Mucosa of stomach (tissue), 1 donor: ENCODE measurements at regions not wholly inside any gene's neighbourhood (a gene's known extent, or its start where the extent isn't known, plus 50 kb on each side); places are given as distances from the start of the nearest gene placed in this dataset.

Experiments
- H3K27me3 ChIP-seq: one replicate; pipeline ENCODE4 v1.7.0; 2013; ENCODE audit warnings: mild to moderate bottlenecking, low read length; ENCODE audit not compliant: control insufficient read depth, insufficient read depth
- H3K36me3 ChIP-seq: one replicate; pipeline ENCODE4 v1.7.0; 2013; ENCODE audit warnings: low read length; ENCODE audit not compliant: control insufficient read depth, insufficient read depth
- H3K4me1 ChIP-seq: one replicate; pipeline ENCODE4 v1.7.0; 2013; ENCODE audit warnings: mild to moderate bottlenecking, low read length; ENCODE audit not compliant: control insufficient read depth, insufficient read depth
- H3K4me3 ChIP-seq: one replicate; pipeline ENCODE4 v1.7.0; 2013; ENCODE audit warnings: low read length
- H3K9ac ChIP-seq: one replicate; pipeline ENCODE4 v1.7.0; 2013; ENCODE audit warnings: mild to moderate bottlenecking, low read length, moderate library complexity
- H3K9me3 ChIP-seq: one replicate; pipeline ENCODE4 v1.7.0; 2013; ENCODE audit warnings: mild to moderate bottlenecking, low read length, moderate library complexity; ENCODE audit not compliant: control insufficient read depth
- donor health status: Pancreatic carcinoma.

DNA sequence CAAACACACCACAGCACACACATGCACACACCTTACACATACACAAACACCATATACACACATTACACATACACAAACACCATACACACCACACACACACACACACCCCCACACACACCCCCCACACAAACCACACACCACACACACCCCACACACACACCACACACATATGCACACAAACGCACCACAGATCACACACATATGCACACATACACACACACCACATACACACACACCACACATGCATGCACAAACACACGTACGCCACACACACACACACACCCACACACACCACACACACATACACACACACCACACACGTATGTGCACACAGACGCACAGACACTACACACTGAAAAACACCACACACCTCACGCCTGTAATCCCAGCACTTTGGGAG, 166.0 kb downstream of the AHSP start:
- H3K9ac ChIP-seq, result no peak overlapping the region
- no peaks in the 10 kb centered on the region for H3K36me3 ChIP-seq
- H3K4me3 ChIP-seq, result no peak overlapping the region
- H3K9me3 ChIP-seq, result no peaks in the 10 kb centered on the region
- H3K27me3 ChIP-seq, result no peaks in the 10 kb centered on the region
- H3K4me1 ChIP-seq, result no peaks in the 10 kb centered on the region

DNA sequence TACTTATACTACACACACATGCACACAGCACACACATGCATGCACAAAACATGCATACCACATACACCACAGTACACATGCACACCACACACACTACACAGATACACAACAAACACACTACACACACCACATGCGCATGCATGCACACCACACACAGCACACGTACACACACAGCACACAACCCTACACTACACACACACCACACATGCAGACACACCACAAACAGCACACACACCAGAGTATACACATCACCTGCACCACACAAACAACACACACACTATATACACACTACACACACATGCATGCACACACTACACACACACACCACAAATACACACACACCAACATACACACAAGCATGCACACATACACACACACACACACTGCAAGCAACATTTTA, 166.8 kb downstream of the AHSP start:
- Histone ChIP-seq H3K9ac (no peak overlapping the region), H3K4me3 (no peak overlapping the region)

DNA sequence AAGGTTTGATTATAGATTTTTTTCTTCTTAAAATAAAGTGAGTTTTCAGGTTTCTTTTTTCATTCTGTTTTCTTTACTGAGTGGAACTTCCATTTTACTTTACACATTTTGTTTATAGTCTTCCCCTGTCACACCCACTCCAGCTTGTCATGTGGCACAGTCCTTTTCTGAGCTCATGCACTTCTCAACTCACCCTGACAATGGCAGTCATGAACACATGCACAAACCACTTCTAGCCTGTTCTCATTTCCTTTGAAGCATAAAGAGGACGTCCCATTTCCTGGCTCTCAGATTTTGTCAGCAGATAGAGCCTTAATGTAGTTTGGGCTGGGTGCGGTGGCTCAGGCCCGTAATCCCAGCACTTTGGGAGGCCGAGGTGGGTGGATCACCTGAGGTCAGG, 168.0 kb downstream of the AHSP start:
- no peaks in the 10 kb centered on the region for H3K27me3 ChIP-seq
- H3K4me1 ChIP-seq, result no peaks in the 10 kb centered on the region
- H3K9ac ChIP-seq, result no peak overlapping the region
- H3K9me3 ChIP-seq, result no peaks in the 10 kb centered on the region
- no peak overlapping the region for H3K4me3 ChIP-seq
- H3K36me3 ChIP-seq, result no peaks in the 10 kb centered on the region

More for the DNA sequence above, 166.8 kb downstream of the AHSP start:
- Histone ChIP-seq H3K4me1 (no peaks in the 10 kb centered on the region), H3K27me3 (no peaks in the 10 kb centered on the region), H3K9me3 (no peaks in the 10 kb centered on the region), H3K36me3 (no peaks in the 10 kb centered on the region)

DNA sequence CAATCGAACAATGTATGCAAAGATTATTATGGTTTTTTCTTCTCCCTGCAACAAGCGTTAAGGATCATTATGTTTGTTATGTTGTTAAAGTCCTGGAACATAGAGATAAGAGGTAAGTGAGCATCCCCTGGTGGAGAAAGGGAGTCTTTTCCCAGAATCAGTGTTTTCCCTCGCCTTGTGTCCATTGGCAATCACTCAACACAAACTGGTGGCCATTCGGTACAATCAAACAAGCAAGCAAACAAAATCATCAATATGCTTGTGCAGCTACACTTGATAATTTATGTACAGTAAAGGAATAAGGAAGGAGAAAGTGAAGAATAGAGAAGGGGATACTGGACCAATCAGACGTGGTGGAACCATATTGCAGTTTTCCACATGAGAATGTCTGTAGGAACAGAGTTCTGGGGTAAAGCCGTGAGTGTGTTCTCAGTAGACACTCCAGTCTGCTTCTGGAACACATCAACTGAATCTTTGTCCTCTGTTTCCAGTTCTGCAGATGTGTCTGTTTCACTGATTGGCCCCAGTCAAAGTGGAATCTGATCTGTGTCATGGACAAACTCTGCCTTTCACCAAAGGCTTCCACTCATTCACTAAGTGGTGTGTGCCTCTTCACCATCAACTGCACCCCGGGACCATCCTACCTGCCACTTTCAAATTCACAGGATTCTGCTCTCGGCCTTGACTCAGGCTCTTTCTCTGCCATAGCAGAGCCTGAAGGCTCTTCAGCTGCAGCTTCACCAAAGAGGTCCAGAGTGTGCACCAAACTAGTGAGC, 169.5 kb downstream of the AHSP start:
- Histone ChIP-seq H3K27me3 (no peaks in the 10 kb centered on the region), H3K9me3 (no peaks in the 10 kb centered on the region), H3K4me1 (peaks cover 10% of the 10 kb centered on the region), H3K9ac (no peak overlapping the region), H3K36me3 (no peaks in the 10 kb centered on the region), H3K4me3 (no peak overlapping the region)

DNA sequence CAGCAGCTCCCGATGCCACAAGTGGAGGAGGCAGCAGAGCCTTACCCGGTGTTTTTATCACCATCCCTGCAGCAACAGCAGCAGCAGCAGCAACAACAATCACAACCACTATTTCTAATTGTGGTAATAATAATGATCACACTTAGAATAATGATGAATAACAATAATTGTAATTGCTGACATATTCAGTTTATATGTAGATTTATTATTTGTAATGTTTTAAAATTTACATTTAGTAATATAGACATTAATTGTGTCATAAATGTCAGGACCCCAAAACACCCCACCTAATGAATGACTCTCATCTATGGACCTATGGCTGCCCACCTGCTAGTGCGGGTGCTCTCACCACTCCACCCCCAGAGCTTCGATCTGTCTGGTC, 170.0 kb downstream of the AHSP start:
- H3K27me3 ChIP-seq, result no peaks in the 10 kb centered on the region
- no peaks in the 10 kb centered on the region for H3K36me3 ChIP-seq
- no peak overlapping the region for H3K4me3 ChIP-seq
- no peak overlapping the region for H3K9ac ChIP-seq
- H3K4me1 ChIP-seq, result peaks cover 10% of the 10 kb centered on the region
- H3K9me3 ChIP-seq, result no peaks in the 10 kb centered on the region

DNA sequence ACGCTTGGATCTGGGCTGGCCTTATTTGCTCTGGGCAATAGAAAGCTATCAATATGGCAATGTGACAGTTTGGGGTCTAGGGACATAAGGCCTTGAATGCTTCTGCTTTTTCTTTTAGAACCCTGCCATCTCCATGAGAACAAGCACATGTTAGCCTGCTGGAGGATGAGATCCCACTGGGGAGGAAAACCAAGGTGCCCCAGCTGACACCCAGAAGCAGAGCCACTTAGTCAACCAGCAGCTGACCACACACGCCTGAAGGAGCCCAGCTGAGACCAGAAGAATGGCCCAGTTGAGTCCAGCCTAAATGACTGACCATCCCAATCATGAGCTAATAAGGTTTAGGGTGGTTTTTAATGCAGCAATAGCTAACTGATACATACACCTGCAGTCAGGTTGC, 171.2 kb downstream of the AHSP start:
- H3K4me3 ChIP-seq, result no peak overlapping the region
- no peaks in the 10 kb centered on the region for H3K9me3 ChIP-seq
- H3K9ac ChIP-seq, result no peak overlapping the region
- no peaks in the 10 kb centered on the region for H3K36me3 ChIP-seq
- peaks cover 10% of the 10 kb centered on the region for H3K4me1 ChIP-seq
- H3K27me3 ChIP-seq, result no peaks in the 10 kb centered on the region

DNA sequence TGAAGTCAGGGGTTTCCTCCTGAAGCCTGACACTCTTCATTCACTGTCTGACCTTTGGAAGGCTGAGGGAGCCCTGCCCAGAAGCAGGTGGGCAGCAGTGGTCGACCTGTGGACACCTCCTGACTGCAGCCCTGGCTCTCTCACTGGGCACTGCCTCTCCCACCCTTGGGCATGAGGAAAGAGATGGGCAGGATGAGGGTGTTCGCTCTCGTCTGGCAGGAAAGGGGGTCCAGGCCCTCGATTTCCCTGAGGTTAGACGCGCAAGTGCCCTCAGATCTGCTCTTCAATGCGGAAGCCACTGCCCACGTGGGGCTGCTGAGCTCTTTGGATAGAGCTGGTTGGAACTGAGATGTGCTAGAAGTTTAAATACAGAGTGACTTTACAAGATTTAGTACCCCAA, 171.9 kb downstream of the AHSP start:
- Histone ChIP-seq H3K9me3 (no peaks in the 10 kb centered on the region), H3K4me3 (no peak overlapping the region), H3K27me3 (no peaks in the 10 kb centered on the region), H3K36me3 (no peaks in the 10 kb centered on the region), H3K9ac (no peak overlapping the region), H3K4me1 (peaks cover 10% of the 10 kb centered on the region)

DNA sequence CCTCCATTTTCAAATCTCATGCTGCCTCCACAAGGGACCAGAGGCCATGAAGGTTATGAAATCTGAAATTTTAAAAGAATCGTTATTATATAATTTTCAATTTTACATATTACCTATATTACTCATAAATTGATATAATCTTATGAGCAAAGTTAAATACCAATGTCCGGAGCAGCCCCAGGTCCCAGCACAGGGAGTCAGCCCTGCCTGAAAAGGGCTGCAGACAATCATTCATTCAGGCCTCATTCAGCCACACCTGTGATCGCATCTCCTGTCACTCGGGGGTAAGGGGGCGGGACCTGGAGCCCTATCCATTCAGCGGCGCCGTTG, 172.5 kb downstream of the AHSP start:
- H3K4me1 ChIP-seq, result peaks cover 10% of the 10 kb centered on the region
- H3K9ac ChIP-seq, result peak overlapping the region; percentile 89

DNA sequence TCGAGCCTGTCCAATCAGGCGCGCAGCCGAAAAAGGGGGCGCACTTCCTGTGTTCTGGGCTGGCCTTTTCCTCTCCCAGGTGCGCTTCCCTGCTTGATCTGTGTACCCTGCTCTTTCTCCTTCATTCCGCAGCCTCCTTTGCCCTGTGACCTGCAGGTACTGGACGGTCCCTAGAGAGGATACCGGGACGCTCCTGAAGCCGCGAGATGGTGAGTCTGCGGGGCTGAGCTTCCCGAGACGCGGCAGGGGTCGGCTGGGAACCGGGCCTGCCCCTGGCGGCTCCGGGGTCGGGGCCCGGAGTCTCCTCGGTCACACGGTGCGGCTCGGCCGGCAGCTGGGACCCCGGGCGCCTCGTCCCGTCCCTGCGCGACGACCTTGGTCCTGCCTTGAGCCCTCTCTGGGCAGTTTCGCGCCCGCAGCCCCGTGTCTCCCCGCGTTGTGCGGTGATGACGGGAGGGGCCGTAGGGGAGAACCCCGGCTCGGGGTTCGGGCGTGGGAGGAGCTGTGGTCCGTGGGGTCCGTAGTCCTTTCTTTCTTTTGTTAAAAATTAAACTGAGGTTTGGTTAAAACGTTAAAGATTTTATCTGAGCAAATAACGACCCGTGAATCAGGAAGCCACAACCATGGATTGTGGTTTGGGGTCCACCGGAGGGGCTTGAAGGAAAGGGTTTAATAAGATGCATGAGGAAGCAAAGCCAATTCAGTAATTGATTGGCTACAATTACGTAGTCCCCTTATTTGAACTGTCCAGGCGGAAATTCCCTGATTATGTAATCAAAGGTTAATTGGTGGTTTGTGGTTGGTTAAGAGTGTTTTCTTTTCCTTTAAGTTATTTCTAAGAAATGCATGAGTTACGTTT, 172.8 kb upstream of the ZNF267 start:
- H3K9ac ChIP-seq, result peak overlapping the region; percentile 89
- H3K36me3 ChIP-seq, result peaks cover 10% of the 10 kb centered on the region
- H3K9me3 ChIP-seq, result no peaks in the 10 kb centered on the region

More for the DNA sequence above, 172.5 kb downstream of the AHSP start:
- Histone ChIP-seq H3K27me3 (no peaks in the 10 kb centered on the region), H3K36me3 (peaks cover 4% of the 10 kb centered on the region), H3K4me3 (peak overlapping the region; percentile 90), H3K9me3 (no peaks in the 10 kb centered on the region)

DNA sequence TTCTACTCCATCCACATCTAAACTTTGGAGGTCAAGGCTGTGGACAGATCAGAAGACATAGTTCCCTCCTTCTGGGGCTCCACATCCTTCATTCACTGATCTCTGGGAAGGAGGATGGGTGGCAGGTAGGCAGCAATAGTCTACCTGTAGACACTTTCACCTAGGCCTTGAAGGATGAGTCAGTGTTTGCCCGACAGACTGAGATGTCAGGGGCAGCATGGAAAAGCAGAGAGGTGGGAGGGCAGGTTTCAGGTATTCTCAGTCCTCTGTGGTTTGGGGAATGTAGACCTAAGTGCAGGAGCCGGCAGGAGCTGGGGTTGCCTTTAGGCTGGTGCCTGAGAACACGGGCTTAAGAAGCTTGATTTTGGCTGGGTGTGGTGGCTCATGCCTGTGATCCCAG, 171.9 kb upstream of the ZNF267 start:
- H3K9ac ChIP-seq, result peak overlapping the region; percentile 89
- no peaks in the 10 kb centered on the region for H3K27me3 ChIP-seq
- no peaks in the 10 kb centered on the region for H3K9me3 ChIP-seq
- peaks cover 20% of the 10 kb centered on the region for H3K36me3 ChIP-seq
- H3K4me3 ChIP-seq, result no peak overlapping the region
- peaks cover 10% of the 10 kb centered on the region for H3K4me1 ChIP-seq

More for the DNA sequence above, 172.8 kb upstream of the ZNF267 start:
- Histone ChIP-seq H3K4me3 (peak overlapping the region; percentile 90), H3K4me1 (peaks cover 10% of the 10 kb centered on the region), H3K27me3 (no peaks in the 10 kb centered on the region)

DNA sequence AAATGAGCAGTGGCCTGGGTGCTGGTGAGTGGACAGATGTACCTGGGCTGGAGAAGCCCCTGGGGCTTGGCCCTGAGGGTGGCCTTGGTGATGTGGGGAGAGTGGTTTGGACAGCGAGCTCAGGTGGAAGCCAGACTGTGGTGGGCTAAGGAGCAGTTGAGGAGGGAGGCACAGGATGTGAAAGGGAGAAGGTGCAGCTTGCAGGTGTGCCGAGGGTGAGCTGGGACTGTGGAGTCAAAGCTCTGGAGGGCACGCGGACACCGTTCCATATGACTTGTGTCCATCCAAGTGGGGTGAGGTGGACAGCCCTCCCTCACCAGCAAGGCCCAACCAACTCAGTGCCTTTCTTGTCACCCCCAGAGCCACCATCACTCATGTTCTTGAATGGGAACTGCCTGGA, 170.8 kb upstream of the ZNF267 start:
- Histone ChIP-seq H3K9me3 (no peaks in the 10 kb centered on the region), H3K9ac (no peak overlapping the region), H3K4me3 (no peak overlapping the region), H3K27me3 (no peaks in the 10 kb centered on the region), H3K4me1 (peaks cover 10% of the 10 kb centered on the region), H3K36me3 (peaks cover 23% of the 10 kb centered on the region)

DNA sequence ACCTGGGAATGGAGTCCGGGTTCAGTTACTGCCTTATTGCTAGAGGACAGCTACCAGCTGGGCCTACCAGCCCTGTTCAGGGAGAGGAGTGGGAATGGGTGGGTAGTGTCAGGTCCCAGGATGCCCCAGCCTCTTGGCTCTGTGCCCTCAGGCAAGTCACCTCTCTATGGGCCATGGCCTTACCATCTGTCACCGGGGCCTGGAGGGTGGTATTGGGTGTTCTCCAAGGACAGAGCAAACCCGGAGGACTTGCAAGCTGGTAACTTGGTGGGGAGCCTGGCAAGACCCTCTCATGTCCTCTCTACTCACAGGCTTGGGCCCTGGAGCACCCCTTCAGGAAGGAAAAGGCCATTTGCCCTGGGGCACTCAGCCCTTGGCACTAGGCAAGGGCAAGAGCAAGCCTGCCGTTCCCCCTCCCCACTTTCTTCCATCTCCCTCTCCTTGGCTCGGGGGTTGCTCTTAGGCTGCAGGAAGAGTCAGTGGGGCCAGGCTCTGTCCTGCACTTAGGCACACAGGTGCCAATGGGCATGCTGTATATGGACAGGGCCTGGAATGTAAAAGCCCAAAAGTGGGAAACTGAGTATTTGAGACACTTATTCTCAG, 170.0 kb upstream of the ZNF267 start:
- Histone ChIP-seq H3K4me3 (no peak overlapping the region), H3K4me1 (peaks cover 10% of the 10 kb centered on the region), H3K27me3 (no peaks in the 10 kb centered on the region), H3K9ac (no peak overlapping the region), H3K9me3 (no peaks in the 10 kb centered on the region), H3K36me3 (peaks cover 27% of the 10 kb centered on the region)
